Peyer's patch (tissue), 4 donors: ENCODE measurements at regions not wholly inside any gene's neighbourhood (a gene's known extent, or its start where the extent isn't known, plus 50 kb on each side); places are given as distances from the start of the nearest gene placed in this dataset.

ENCODE experiments used
- POLR2A ChIP-seq, 2 donors: fragments of 450-650 bp; IDR thresholded peaks; one replicate each; pipeline ENCODE4 v1.5.1; 2017; ENCODE audit warnings: antibody characterized with exemption in 2 of 2, mild to moderate bottlenecking in 2 of 2, moderate library complexity in 2 of 2
- TF ChIP-seq, protein P1 (sequence below), 6 experiments: fragments of 450-650 bp in 4 of 6; fragments of 200-600 bp in 2 of 6; sonication (generic) in 1 of 6; IDR thresholded peaks; one replicate each; pipeline ENCODE4 v1.5.1; 2017 to 2019; ENCODE audit warnings: antibody characterized with exemption in 6 of 6, mild to moderate bottlenecking in 3 of 6, moderate library complexity in 1 of 6

GRCh38 chr1:17895401-17895800 lies 140.3 kb downstream of the ACTL8 start:
- TF ChIP-seq, protein P1, sequence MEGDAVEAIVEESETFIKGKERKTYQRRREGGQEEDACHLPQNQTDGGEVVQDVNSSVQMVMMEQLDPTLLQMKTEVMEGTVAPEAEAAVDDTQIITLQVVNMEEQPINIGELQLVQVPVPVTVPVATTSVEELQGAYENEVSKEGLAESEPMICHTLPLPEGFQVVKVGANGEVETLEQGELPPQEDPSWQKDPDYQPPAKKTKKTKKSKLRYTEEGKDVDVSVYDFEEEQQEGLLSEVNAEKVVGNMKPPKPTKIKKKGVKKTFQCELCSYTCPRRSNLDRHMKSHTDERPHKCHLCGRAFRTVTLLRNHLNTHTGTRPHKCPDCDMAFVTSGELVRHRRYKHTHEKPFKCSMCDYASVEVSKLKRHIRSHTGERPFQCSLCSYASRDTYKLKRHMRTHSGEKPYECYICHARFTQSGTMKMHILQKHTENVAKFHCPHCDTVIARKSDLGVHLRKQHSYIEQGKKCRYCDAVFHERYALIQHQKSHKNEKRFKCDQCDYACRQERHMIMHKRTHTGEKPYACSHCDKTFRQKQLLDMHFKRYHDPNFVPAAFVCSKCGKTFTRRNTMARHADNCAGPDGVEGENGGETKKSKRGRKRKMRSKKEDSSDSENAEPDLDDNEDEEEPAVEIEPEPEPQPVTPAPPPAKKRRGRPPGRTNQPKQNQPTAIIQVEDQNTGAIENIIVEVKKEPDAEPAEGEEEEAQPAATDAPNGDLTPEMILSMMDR (IDR thresholded peaks at IDR 0.05) = no peak
- no peak for TF ChIP-seq POLR2A (IDR thresholded peaks at IDR 0.05)
